ENCODE measurements at regions not wholly inside any gene's neighbourhood (a gene's known extent, or its start where the extent isn't known, plus 50 kb on each side); places are given as distances from the start of the nearest gene placed in this dataset.

DNA sequence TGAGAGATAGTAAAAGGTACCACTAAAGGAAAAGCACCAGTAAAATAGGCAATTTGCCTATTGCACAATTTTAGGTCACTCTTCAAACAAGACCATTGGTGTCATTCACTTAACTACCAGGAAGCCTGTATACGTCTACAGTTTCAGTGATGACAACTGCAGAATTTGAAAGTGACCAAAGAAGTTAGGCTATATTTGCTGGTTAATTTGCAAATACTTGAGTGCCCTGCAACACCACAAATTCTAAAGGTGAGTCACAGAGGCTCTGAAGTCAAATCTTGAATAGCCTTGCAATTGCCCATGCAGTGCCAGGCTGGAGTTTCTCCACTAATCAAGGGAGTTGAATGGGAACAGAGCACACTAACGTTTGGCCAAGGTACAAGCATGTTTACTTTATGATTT, 128.7 kb upstream of the CCDC68 start:
- Histone ChIP-seq H3K36me3 (no peaks in the 10 kb centered on the region), H3K27ac (peak overlapping the region in 1 of 10 donors; percentile 8), H3K9me3 (no peaks in the 10 kb centered on the region), H3K27me3 (no peaks in the 10 kb centered on the region), H3K4me1 (peaks cover 0 to 13% (median 0%) of the 10 kb centered on the region in 9 donors), H3K4me3 (no peak overlapping the region)
- TF ChIP-seq, protein P1, sequence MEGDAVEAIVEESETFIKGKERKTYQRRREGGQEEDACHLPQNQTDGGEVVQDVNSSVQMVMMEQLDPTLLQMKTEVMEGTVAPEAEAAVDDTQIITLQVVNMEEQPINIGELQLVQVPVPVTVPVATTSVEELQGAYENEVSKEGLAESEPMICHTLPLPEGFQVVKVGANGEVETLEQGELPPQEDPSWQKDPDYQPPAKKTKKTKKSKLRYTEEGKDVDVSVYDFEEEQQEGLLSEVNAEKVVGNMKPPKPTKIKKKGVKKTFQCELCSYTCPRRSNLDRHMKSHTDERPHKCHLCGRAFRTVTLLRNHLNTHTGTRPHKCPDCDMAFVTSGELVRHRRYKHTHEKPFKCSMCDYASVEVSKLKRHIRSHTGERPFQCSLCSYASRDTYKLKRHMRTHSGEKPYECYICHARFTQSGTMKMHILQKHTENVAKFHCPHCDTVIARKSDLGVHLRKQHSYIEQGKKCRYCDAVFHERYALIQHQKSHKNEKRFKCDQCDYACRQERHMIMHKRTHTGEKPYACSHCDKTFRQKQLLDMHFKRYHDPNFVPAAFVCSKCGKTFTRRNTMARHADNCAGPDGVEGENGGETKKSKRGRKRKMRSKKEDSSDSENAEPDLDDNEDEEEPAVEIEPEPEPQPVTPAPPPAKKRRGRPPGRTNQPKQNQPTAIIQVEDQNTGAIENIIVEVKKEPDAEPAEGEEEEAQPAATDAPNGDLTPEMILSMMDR (IDR thresholded peaks at IDR 0.05) = no peak
- 44 to 49% methylated on average over 2 of the region's 2 CpGs for WGBS, 2 donors
- intact Hi-C loops (cut with DNase I) = no loop called here
- DNase-seq = no peak
- no peak for ATAC-seq

DNA sequence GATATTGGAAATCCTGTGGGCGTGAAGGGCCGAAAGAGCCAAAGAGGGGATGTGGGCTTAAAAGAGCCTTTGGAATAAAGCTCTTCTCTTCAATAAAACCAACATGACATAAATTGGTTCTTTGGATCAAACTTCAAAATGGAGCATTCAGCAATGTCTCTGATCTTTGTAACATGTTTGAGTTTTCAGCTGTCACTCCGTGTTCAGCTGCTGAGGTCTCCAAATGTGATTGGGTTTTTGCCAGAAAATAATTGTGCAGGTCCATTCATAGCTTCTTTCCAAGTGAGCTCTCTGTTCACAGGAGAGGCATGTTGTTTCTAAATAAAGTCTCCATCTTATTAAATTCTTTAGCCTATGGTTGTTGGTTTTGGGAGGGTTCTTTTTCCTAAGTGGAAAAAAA, 127.6 kb upstream of the CCDC68 start:
- Histone ChIP-seq H3K27me3 (no peaks in the 10 kb centered on the region), H3K4me3 (no peak overlapping the region), H3K27ac (no peak overlapping the region), H3K36me3 (no peaks in the 10 kb centered on the region), H3K4me1 (peaks cover 0 to 13% (median 0%) of the 10 kb centered on the region in 9 donors), H3K9me3 (no peaks in the 10 kb centered on the region)
- intact Hi-C loops (cut with DNase I) = no loop called here
- no peak for DNase-seq
- WGBS, 2 donors = 86 to 87% methylated on average over 3 of the region's 3 CpGs
- TF ChIP-seq, protein P1 (IDR thresholded peaks at IDR 0.05) = no peak
- ATAC-seq = no peak

DNA sequence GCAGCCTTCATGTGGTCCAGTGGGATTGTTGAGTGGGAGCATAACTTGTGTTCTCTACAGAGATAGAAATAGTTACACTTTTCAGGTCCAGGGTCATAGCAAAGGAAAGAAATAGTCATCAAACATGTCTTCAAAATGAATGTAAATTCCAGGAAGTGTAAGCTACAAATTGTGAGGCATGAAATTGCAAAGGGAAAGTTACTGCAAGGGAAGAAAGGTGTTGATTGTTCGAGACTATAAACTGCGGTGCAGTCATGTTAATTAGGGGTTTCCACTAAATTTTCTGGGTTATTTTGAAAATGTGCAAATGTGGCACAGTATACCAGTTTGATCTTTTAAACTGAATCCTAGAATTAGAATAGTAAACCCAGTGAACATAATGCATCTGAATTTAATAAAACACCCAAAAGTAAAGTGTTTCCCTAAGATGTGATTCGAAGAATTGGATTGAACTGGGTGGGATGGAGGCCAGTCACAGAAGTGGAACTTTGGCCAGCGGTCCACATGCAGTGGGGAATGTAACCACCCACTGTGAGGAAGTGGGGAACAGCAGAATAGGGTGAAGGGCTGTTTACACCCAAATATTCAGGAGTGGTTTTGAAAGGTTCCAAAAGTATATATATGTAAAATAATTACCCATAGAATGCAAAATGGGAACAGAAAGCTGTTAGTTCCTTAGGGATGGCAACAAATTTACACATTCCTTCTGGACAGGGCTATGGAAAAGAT, 126.5 kb upstream of the CCDC68 start:
- H3K27me3 ChIP-seq = no peaks in the 10 kb centered on the region
- H3K36me3 ChIP-seq = no peaks in the 10 kb centered on the region
- peaks cover 0 to 13% (median 0%) of the 10 kb centered on the region in 9 donors for H3K4me1 ChIP-seq
- H3K9me3 ChIP-seq = no peaks in the 10 kb centered on the region
- intact Hi-C loops (cut with DNase I) = no loop called here
- no peak overlapping the region for H3K4me3 ChIP-seq
- TF ChIP-seq, protein P1 (IDR thresholded peaks at IDR 0.05) = no peak
- no peak for ATAC-seq
- WGBS, 2 donors = 87 to 90% methylated on average over 4 of the region's 4 CpGs
- H3K27ac ChIP-seq = no peak overlapping the region
- no peak for DNase-seq

DNA sequence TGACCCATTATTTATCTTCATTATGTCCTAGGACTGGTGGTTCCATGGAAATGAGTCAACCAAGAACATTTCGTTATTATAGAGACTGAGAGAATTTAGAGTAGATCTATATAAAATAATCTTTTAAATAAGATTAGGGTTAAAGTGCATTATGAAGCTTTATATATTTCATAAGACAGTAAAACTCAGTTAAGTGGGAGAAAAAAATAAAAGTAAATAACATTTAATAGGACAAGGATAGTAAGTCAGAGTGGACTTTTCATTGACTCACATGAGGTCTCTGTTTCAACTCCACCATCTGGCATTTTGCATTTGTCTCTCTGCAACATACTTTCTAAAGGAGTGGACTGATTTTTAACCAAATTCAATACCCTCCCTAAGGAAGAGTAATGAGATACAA, 125.3 kb upstream of the CCDC68 start:
- no peaks in the 10 kb centered on the region for H3K27me3 ChIP-seq
- 84% methylated on average over 1 of the region's 1 CpG for WGBS, 2 donors

More for the DNA sequence above, 125.3 kb upstream of the CCDC68 start:
- H3K4me1 ChIP-seq = peaks cover 0 to 20% (median 0%) of the 10 kb centered on the region in 9 donors
- H3K4me3 ChIP-seq = no peak overlapping the region
- TF ChIP-seq, protein P1 (IDR thresholded peaks at IDR 0.05) = no peak
- DNase-seq (no peak), ATAC-seq (no peak)
- no peaks in the 10 kb centered on the region for H3K36me3 ChIP-seq
- no peaks in the 10 kb centered on the region for H3K9me3 ChIP-seq
- intact Hi-C loops (cut with DNase I) = no loop called here
- H3K27ac ChIP-seq = no peak overlapping the region
